Right atrium auricular region (tissue), 2 donors: ENCODE measurements at regions not wholly inside any gene's neighbourhood (a gene's known extent, or its start where the extent isn't known, plus 50 kb on each side); places are given as distances from the start of the nearest gene placed in this dataset.

ENCODE experiments used
- DNase-seq: peaks from one replicate; pipeline ENCODE4 v3.0.0-alpha.2; 2019; ENCODE audit warnings: low spot score
- H3K27ac ChIP-seq, 2 donors: fragments of 200-600 bp; sonication (generic); 1 replicate in 1 of 2; 2 replicates in 1 of 2; pipeline ENCODE4 v1.5.1; 2016 to 2019
- H3K27me3 ChIP-seq, 2 donors: fragments of 200-600 bp; sonication (generic); one replicate each; pipeline versions ENCODE4 v1.5.1 to v1.6.0; 2017 to 2019
- H3K36me3 ChIP-seq: fragments of 200-600 bp; sonication (generic); one replicate; pipeline ENCODE4 v1.5.1; 2016
- H3K4me1 ChIP-seq, 2 donors: fragments of 200-600 bp; sonication (generic); one replicate each; pipeline versions ENCODE4 v1.5.1 to v1.6.0; 2017 to 2019
- H3K4me3 ChIP-seq, 2 donors: fragments of 200-600 bp; sonication (generic); 1 replicate in 1 of 2; 2 replicates in 1 of 2; pipeline ENCODE4 v1.5.1; 2017 to 2019; ENCODE audit warnings: mild to moderate bottlenecking in 1 of 2, moderate library complexity in 1 of 2
- H3K9me3 ChIP-seq, 2 donors: fragments of 200-600 bp; sonication (generic); one replicate each; pipeline ENCODE4 v1.5.1; 2019
- TF ChIP-seq, protein P1 (sequence below), 2 donors: fragments of 200-600 bp; sonication (generic); IDR thresholded peaks; one replicate each; pipeline ENCODE4 v1.5.1; 2019; ENCODE audit warnings: antibody characterized with exemption in 2 of 2

DNA sequence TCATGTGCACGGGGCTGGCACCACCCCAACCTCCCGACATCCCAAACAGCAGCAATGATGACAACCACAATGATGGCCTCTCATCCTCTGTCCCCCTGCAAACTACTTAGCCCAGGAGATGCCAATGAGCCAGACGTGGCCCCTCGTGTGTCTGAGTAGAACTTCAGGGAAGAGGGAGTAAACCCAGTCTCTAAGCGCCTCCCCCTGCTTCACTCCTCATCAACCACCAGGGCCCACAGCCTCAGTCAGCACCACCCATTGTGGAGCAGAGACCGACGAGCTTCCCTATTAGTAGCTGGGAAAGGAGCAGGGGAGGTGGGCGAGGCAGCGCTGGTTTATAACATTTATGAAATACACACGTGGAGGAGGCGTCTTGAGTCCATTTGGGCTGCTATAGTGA lies 182.7 kb upstream of the SFSWAP start:
- no peaks in the 10 kb centered on the region for H3K9me3 ChIP-seq
- no peak for DNase-seq
- H3K27me3 ChIP-seq = no peaks in the 10 kb centered on the region

DNA sequence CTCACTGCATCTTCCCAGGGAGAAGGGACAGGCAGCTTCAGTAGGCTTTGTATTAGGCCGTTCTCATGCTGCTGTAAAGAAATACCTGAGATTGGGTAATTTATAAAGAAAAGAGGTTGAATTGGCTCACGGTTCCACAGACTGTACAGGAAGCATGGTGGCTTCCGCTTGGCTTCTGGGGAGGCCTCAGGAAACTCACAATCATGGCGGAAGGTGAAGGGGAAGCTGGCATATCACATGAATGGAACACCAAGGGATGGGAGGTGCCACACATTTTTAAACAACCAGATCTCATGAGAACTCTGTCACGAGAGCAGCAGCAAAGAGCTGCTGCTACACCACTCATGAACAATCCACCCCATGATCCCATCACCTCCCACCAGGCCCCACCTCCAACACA lies 182.2 kb upstream of the SFSWAP start:
- Histone ChIP-seq H3K27me3 (no peaks in the 10 kb centered on the region), H3K4me3 (no peak overlapping the region), H3K9me3 (no peaks in the 10 kb centered on the region), H3K27ac (no peak overlapping the region), H3K4me1 (no peaks in the 10 kb centered on the region), H3K36me3 (no peaks in the 10 kb centered on the region)
- DNase-seq = no peak
- TF ChIP-seq, protein P1, sequence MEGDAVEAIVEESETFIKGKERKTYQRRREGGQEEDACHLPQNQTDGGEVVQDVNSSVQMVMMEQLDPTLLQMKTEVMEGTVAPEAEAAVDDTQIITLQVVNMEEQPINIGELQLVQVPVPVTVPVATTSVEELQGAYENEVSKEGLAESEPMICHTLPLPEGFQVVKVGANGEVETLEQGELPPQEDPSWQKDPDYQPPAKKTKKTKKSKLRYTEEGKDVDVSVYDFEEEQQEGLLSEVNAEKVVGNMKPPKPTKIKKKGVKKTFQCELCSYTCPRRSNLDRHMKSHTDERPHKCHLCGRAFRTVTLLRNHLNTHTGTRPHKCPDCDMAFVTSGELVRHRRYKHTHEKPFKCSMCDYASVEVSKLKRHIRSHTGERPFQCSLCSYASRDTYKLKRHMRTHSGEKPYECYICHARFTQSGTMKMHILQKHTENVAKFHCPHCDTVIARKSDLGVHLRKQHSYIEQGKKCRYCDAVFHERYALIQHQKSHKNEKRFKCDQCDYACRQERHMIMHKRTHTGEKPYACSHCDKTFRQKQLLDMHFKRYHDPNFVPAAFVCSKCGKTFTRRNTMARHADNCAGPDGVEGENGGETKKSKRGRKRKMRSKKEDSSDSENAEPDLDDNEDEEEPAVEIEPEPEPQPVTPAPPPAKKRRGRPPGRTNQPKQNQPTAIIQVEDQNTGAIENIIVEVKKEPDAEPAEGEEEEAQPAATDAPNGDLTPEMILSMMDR (IDR thresholded peaks at IDR 0.05) = no peak

More for the DNA sequence above, 182.7 kb upstream of the SFSWAP start:
- TF ChIP-seq, protein P1 (IDR thresholded peaks at IDR 0.05) = no peak
- H3K4me3 ChIP-seq = no peak overlapping the region
- H3K27ac ChIP-seq = no peak overlapping the region
- no peaks in the 10 kb centered on the region for H3K4me1 ChIP-seq
- no peaks in the 10 kb centered on the region for H3K36me3 ChIP-seq

DNA sequence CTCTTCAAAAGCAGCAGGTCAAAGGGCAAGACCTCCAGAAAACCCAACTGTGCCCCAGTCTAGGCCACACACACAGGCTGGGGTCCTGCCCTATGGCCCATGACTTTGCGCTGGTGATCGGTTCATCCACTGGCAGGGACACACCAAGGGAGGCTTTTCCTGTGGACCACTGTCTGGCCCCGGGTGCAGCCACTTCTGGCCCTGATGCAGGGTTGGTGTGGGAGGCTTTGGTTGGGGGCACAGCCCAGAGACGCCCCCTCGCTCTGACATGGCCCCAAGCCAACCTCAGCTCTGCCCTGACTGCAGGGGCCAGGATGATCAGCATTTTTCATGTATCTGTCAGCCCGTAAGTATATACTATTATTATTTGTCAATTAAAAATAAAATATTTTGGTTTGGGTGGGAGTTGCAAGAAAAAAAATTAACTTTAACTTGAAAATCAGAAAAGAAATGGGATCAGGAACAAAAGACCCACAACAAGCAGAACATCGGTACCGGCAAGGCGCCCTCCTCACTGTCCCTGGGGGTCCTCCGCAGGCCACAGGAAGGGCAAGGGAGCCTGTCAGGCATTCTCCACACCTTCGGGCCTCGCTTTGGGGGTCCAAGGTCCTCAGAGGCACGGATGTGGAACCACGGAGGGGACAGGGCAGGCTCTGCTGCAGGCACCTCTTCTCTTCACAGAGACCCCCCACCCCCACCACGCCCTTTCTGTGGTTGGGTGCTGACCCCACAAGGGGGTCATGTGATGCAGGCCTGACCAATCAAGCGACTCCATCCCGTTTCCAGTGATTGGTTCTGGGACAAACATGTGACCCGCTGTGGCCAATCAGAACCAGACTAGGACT lies 181.5 kb upstream of the SFSWAP start:
- DNase-seq = no peak

DNA sequence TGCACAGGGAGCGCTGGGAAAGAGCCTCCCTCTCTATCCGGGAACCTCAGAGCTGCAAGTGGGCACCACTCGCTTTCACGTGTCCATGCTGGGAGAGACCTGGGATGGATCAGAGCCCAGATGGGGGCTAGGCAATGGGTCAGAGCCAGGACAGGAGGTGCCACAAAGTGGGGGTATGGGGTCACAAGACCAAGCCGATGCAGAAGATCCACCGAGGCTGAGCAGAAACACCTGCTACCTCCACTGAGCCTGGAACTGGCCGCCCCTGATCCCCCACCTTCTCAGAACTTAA lies 180.9 kb upstream of the SFSWAP start:
- H3K27ac ChIP-seq = no peak overlapping the region
- no peaks in the 10 kb centered on the region for H3K9me3 ChIP-seq
- H3K36me3 ChIP-seq = no peaks in the 10 kb centered on the region
- H3K4me3 ChIP-seq = no peak overlapping the region
- no peaks in the 10 kb centered on the region for H3K4me1 ChIP-seq
- TF ChIP-seq, protein P1 (IDR thresholded peaks at IDR 0.05) = no peak
- DNase-seq = no peak
- H3K27me3 ChIP-seq = no peaks in the 10 kb centered on the region

More for the DNA sequence above, 181.5 kb upstream of the SFSWAP start:
- no peaks in the 10 kb centered on the region for H3K9me3 ChIP-seq
- TF ChIP-seq, protein P1 (IDR thresholded peaks at IDR 0.05) = no peak
- no peaks in the 10 kb centered on the region for H3K27me3 ChIP-seq
- no peak overlapping the region for H3K27ac ChIP-seq
- no peak overlapping the region for H3K4me3 ChIP-seq
- H3K4me1 ChIP-seq = no peaks in the 10 kb centered on the region
- no peaks in the 10 kb centered on the region for H3K36me3 ChIP-seq

DNA sequence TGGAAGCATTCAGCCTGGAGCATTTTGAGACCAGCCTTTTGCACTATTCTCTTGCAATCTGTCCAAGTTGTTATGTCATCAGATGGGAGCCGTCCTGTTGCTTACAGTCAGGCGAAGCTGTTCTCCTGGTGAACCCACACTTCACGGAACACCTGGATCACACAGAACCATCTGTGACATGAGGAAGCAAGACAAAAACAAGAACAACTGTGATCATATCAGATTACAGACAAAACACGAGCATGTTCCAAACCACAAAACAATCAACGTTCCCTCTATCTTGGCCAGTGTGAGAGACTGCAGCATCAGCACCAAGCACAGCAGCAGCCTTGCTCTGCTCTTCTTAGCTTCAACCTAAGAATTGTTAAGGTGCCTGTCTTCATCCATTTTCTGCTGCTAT lies 180.5 kb upstream of the SFSWAP start:
- no peaks in the 10 kb centered on the region for H3K36me3 ChIP-seq
- DNase-seq = no peak
- H3K27ac ChIP-seq = no peak overlapping the region
- H3K4me3 ChIP-seq = no peak overlapping the region
- H3K4me1 ChIP-seq = no peaks in the 10 kb centered on the region
- H3K9me3 ChIP-seq = no peaks in the 10 kb centered on the region
- no peaks in the 10 kb centered on the region for H3K27me3 ChIP-seq
- TF ChIP-seq, protein P1 (IDR thresholded peaks at IDR 0.05) = no peak

DNA sequence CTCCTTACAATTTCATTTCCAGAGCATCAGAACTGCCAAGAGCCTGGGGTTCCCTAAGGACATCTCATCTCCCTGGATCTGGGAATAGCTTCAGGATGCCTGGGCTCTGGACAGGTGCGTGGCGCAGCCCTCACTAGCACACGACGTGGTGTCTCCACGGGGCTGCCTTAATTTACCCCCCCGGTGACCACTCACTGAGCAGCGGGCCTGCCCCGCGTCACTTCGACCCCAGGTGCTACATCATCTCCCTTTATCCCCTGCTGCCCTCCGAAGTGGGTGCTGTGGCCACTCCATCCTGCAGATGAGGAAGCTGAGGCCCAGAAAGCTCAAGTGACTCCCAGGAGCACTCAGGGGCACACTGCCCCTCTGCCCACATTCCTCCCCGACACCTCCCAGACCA lies 177.8 kb upstream of the SFSWAP start:
- no peaks in the 10 kb centered on the region for H3K27me3 ChIP-seq
- H3K9me3 ChIP-seq = no peaks in the 10 kb centered on the region
- H3K27ac ChIP-seq = no peak overlapping the region
- TF ChIP-seq, protein P1 (IDR thresholded peaks at IDR 0.05) = no peak
- H3K4me3 ChIP-seq = no peak overlapping the region
- DNase-seq = no peak
- H3K36me3 ChIP-seq = no peaks in the 10 kb centered on the region
- H3K4me1 ChIP-seq = no peaks in the 10 kb centered on the region
